ENCODE measurements at regions not wholly inside any gene's neighbourhood (a gene's known extent, or its start where the extent isn't known, plus 50 kb on each side); places are given as distances from the start of the nearest gene placed in this dataset.

GRCh38 chr4:96691521-96691920, 851.6 kb downstream of the PDHA2 start:
- TF ChIP-seq TAF1 (IDR thresholded peaks at IDR 0.05; ENCODE audit: borderline replicate concordance, low read depth, low read length) (no peak), POLR2A (IDR thresholded peaks at IDR 0.05; ENCODE audit: low read depth, low read length) (no peak), POLR2AphosphoS5 (IDR thresholded peaks at IDR 0.05; ENCODE audit: low read depth, low read length) (no peak)
